ENCODE measurements at regions not wholly inside any gene's neighbourhood (a gene's known extent, or its start where the extent isn't known, plus 50 kb on each side); places are given as distances from the start of the nearest gene placed in this dataset.

GRCh38 chr6:168773788-168774187 is 332.8 kb downstream of the SMOC2 start:
- H3K36me3 ChIP-seq (ENCODE audit: control insufficient read depth in 4 of 4, insufficient read depth in 3 of 4, low read depth in 1 of 4, low read length in 3 of 4): no peaks in the 10 kb centered on the region
- DNase-seq (ENCODE audit: low spot score): no peak
- H3K9ac ChIP-seq (ENCODE audit: low read depth in 1 of 2, low read length in 2 of 2): no peak overlapping the region
- no peak overlapping the region for H3K27ac ChIP-seq (ENCODE audit: low read depth in 1 of 2, low read length in 2 of 2)
- H3K4me3 ChIP-seq (ENCODE audit: low read depth in 1 of 3, low read length in 3 of 3): no peak overlapping the region
- peaks cover 0 to 25% (median 1%) of the 10 kb centered on the region in 4 donors for H3K9me3 ChIP-seq (ENCODE audit: control insufficient read depth in 4 of 4, low read length in 3 of 4)
- peaks cover 0 to 2% (median 0%) of the 10 kb centered on the region in 4 donors for H3K27me3 ChIP-seq (ENCODE audit: control insufficient read depth in 4 of 4, insufficient read depth in 4 of 4, low read length in 3 of 4)
- TF ChIP-seq TAF1 (conservative IDR thresholded peaks at IDR 0.05) (no peak), ZBTB33 (IDR thresholded peaks at IDR 0.05) (no peak), JUND (IDR thresholded peaks at IDR 0.05) (no peak), SP1 (IDR thresholded peaks at IDR 0.05) (no peak), HNF4G (IDR thresholded peaks at IDR 0.05) (no peak), HNF4A (conservative IDR thresholded peaks at IDR 0.05) (no peak), ATF3 (IDR thresholded peaks at IDR 0.05) (no peak), REST (IDR thresholded peaks at IDR 0.05) (no peak), CTCF (IDR thresholded peaks at IDR 0.05; ENCODE audit: low read depth, low read length, missing input control) (no peak), FOXA1 (IDR thresholded peaks at IDR 0.05) (no peak), EGR1 (IDR thresholded peaks at IDR 0.05; ENCODE audit: low read depth in 2 of 2) (no peak)
- no peaks in the 10 kb centered on the region for H3K4me1 ChIP-seq (ENCODE audit: control insufficient read depth in 4 of 4, insufficient read depth in 4 of 4, low read length in 3 of 4)

- TF ChIP-seq RAD21 (IDR thresholded peaks at IDR 0.05): no peak
- Histone ChIP-seq H3K9ac (ENCODE audit: low read depth in 1 of 2, low read length in 2 of 2) (no peak overlapping the region), H3K36me3 (ENCODE audit: control insufficient read depth in 4 of 4, insufficient read depth in 3 of 4, low read depth in 1 of 4, low read length in 3 of 4) (no peaks in the 10 kb centered on the region), H3K9me3 (ENCODE audit: control insufficient read depth in 4 of 4, low read length in 3 of 4) (peaks cover 0 to 3% (median 0%) of the 10 kb centered on the region in 4 donors), H3K4me3 (ENCODE audit: low read depth in 1 of 3, low read length in 3 of 3) (no peak overlapping the region), H3K4me1 (ENCODE audit: control insufficient read depth in 4 of 4, insufficient read depth in 4 of 4, low read length in 3 of 4) (no peaks in the 10 kb centered on the region), H3K27me3 (ENCODE audit: control insufficient read depth in 4 of 4, insufficient read depth in 4 of 4, low read length in 3 of 4) (peaks cover 0 to 2% (median 0%) of the 10 kb centered on the region in 4 donors), H3K27ac (ENCODE audit: low read depth in 1 of 2, low read length in 2 of 2) (no peak overlapping the region)
- 8% methylated on average over 1 of the region's 1 CpG for WGBS
- no peak for DNase-seq (ENCODE audit: low spot score)
These were observed 324.8 kb downstream of the SMOC2 start for GRCh38 chr6:168765752-168766151.

Data from liver (tissue), 8 donors.